ENCODE measurements at regions not wholly inside any gene's neighbourhood (a gene's known extent, or its start where the extent isn't known, plus 50 kb on each side); places are given as distances from the start of the nearest gene placed in this dataset.

DNA sequence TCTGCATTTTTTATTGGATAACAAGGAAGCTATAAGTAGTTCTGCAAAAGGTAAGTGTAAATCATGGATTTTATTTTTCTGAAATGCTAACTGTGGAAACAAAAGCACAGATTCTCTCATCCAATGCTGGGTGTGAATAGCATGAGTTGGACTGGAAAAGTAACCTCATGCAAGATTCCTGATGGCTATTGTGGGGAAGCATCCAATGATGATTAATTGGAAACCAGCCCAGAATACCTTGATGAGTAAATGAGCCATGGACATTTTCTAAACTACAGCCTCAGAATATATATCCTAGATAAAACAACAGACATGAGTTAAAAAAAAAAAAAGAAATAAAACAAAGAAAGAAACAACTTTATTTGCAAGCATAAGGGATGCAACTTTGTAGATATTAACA lies 934.6 kb downstream of the CCSER2 start:
- Histone ChIP-seq H3K18ac (ENCODE audit: low read depth, low read length) (no peak overlapping the region), H2BK120ac (ENCODE audit: low read depth, low read length) (no peak overlapping the region), H2BK15ac (ENCODE audit: low read depth, low read length) (no peak overlapping the region), H3K4me3 (ENCODE audit: insufficient read depth, low read depth, low read length) (no peak overlapping the region), H3K23ac (ENCODE audit: low read depth, low read length) (no peak overlapping the region), H4K8ac (ENCODE audit: low read depth in 2 of 2, low read length in 2 of 2) (no peak overlapping the region), H3K9me1 (ENCODE audit: insufficient read depth, low read length) (no peaks in the 10 kb centered on the region), H3K27me3 (ENCODE audit: control insufficient read depth, insufficient read depth, low read length) (no peaks in the 10 kb centered on the region), H3K4me1 (ENCODE audit: control insufficient read depth, insufficient read depth, low read length) (no peaks in the 10 kb centered on the region), H2BK5ac (ENCODE audit: low read depth, low read length, poor library complexity, severe bottlenecking) (no peak overlapping the region), H3K27ac (ENCODE audit: insufficient read depth, low read length) (no peak overlapping the region), H4K91ac (ENCODE audit: insufficient read depth, low read depth, low read length) (no peak overlapping the region), H4K20me1 (ENCODE audit: insufficient read depth, low read length) (no peaks in the 10 kb centered on the region), H2AK5ac (ENCODE audit: low read depth, low read length) (no peak overlapping the region), H2AFZ (replicated peaks; ENCODE audit: low read length, poor library complexity) (no peak overlapping the region), H4K5ac (ENCODE audit: low read depth, low read length) (no peak overlapping the region), H3K4me2 (ENCODE audit: low read depth, low read length) (no peak overlapping the region), H2BK20ac (ENCODE audit: low read depth, low read length) (no peak overlapping the region), H3K14ac (replicated peaks; ENCODE audit: low read depth, low read length) (no peak overlapping the region), H3K79me1 (ENCODE audit: low read depth in 1 of 2, low read length in 2 of 2) (no peaks in the 10 kb centered on the region), H2AK9ac (replicated peaks; ENCODE audit: low read depth, low read length, poor library complexity) (no peak overlapping the region), H3K56ac (ENCODE audit: extremely low read depth, insufficient read depth, low read length) (no peak overlapping the region), H3K4ac (ENCODE audit: low read depth, low read length) (no peak overlapping the region), H3K9ac (ENCODE audit: low read depth, low read length) (no peak overlapping the region), H3K9me3 (ENCODE audit: control insufficient read depth, insufficient read depth, low read length) (peaks cover 16% of the 10 kb centered on the region), H3K36me3 (ENCODE audit: control insufficient read depth, insufficient read depth, low read length) (no peaks in the 10 kb centered on the region)
- ChIA-PET POLR2A (ENCODE audit: unreplicated experiment) (no interaction called here), CTCF (no interaction called here)
- TF ChIP-seq FOS (IDR thresholded peaks at IDR 0.05; ENCODE audit: low read depth, low read length): no peak
- TF ChIP-seq MXI1 (IDR thresholded peaks at IDR 0.05; ENCODE audit: borderline replicate concordance, low read depth, low read length): no peak
- no peak for TF ChIP-seq POLR2A (IDR thresholded peaks at IDR 0.05; ENCODE audit: low read depth, low read length)
- TF ChIP-seq RAD21 (IDR thresholded peaks at IDR 0.05; ENCODE audit: low read length): no peak
- no peak for TF ChIP-seq BHLHE40 (IDR thresholded peaks at IDR 0.05; ENCODE audit: low read depth, low read length)
- no peak for TF ChIP-seq MAZ (IDR thresholded peaks at IDR 0.05; ENCODE audit: borderline replicate concordance, low read depth, low read length)
- no peak for TF ChIP-seq CHD1 (IDR thresholded peaks at IDR 0.05; ENCODE audit: low read depth, low read length)
- no peak for TF ChIP-seq RFX5 (IDR thresholded peaks at IDR 0.05; ENCODE audit: low read depth, low read length)
- TF ChIP-seq, protein P1, sequence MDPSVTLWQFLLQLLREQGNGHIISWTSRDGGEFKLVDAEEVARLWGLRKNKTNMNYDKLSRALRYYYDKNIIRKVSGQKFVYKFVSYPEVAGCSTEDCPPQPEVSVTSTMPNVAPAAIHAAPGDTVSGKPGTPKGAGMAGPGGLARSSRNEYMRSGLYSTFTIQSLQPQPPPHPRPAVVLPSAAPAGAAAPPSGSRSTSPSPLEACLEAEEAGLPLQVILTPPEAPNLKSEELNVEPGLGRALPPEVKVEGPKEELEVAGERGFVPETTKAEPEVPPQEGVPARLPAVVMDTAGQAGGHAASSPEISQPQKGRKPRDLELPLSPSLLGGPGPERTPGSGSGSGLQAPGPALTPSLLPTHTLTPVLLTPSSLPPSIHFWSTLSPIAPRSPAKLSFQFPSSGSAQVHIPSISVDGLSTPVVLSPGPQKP (IDR thresholded peaks at IDR 0.05; ENCODE audit: borderline replicate concordance, low read depth, low read length): no peak
- no peak for TF ChIP-seq NFE2L2 (IDR thresholded peaks at IDR 0.05; ENCODE audit: low read depth, low read length)
- TF ChIP-seq CEBPB (IDR thresholded peaks at IDR 0.05; ENCODE audit: low read depth, low read length): no peak
- TF ChIP-seq RCOR1 (IDR thresholded peaks at IDR 0.05; ENCODE audit: insufficient replicate concordance, low read length): no peak
- dilution Hi-C loops (cut with HindIII; ENCODE audit: low sequenced_read_pairs, unreplicated experiment): no loop called here
- intact Hi-C loops (cut with micrococcal nuclease): no loop called here
- BruUV-seq (replicated peaks): no TSS peak
- ATAC-seq (ENCODE audit: low read depth): no peak
- DNase-seq: no peak
- in situ Hi-C loops (cut with MboI; ENCODE audit: low sequenced_read_pairs): no loop called here
